Fibroblast of pulmonary artery (primary cell): ENCODE measurements at regions not wholly inside any gene's neighbourhood (a gene's known extent, or its start where the extent isn't known, plus 50 kb on each side); places are given as distances from the start of the nearest gene placed in this dataset.
"Not testable (repeated sequence)": the region's sequence is repeated elsewhere in the genome, so short reads cannot be mapped to it uniquely, and the experiment has no call there.

Experiments
- DNase-seq: peaks from one replicate; pipeline ENCODE4 v3.0.0-alpha.2; 2010; ENCODE audit warnings: low read depth
- H3K4me3 ChIP-seq: replicated peaks from 2 replicates; pipeline ENCODE4 v1.5.1; 2011; ENCODE audit warnings: low read depth, mild to moderate bottlenecking, control low read depth, low read length, moderate library complexity
- CTCF ChIP-seq: IDR thresholded peaks from 2 replicates; pipeline ENCODE4 v1.5.1; 2011; ENCODE audit warnings: mild to moderate bottlenecking, control low read depth, low read length, inconsistent platforms; ENCODE audit errors: missing control alignments

GRCh38 chr4:59536428-59536827, 1663.7 kb upstream of the ADGRL3 start:
- no peak for TF ChIP-seq CTCF
- DNase-seq = no peak
- no peak overlapping the region for H3K4me3 ChIP-seq

- no peak for TF ChIP-seq CTCF
- DNase-seq = no peak
Measured at GRCh38 chr4:59537246-59537886, 1662.8 kb upstream of the ADGRL3 start.

GRCh38 chr4:59539401-59539800, 1660.7 kb upstream of the ADGRL3 start:
- no peak for DNase-seq
- no peak for TF ChIP-seq CTCF
- no peak overlapping the region for H3K4me3 ChIP-seq

More at GRCh38 chr4:59537246-59537886, 1662.8 kb upstream of the ADGRL3 start:
- no peak overlapping the region for H3K4me3 ChIP-seq

GRCh38 chr4:59540311-59540710, 1659.8 kb upstream of the ADGRL3 start:
- TF ChIP-seq CTCF = no peak
- DNase-seq = no peak
- no peak overlapping the region for H3K4me3 ChIP-seq

- no peak for TF ChIP-seq CTCF
- no peak overlapping the region for H3K4me3 ChIP-seq
- DNase-seq = peak; percentile 15
Measured at GRCh38 chr4:59553063-59553720, 1646.9 kb upstream of the ADGRL3 start.

- peak; percentile 40 for DNase-seq
- no peak overlapping the region for H3K4me3 ChIP-seq
- no peak for TF ChIP-seq CTCF
Measured at GRCh38 chr4:59553721-59554091, 1646.4 kb upstream of the ADGRL3 start.

GRCh38 chr4:59556191-59556590, 1643.9 kb upstream of the ADGRL3 start:
- not testable (repeated sequence) for DNase-seq

GRCh38 chr4:59560141-59560648, 1639.9 kb upstream of the ADGRL3 start:
- not testable (repeated sequence) for H3K4me3 ChIP-seq, DNase-seq

More at GRCh38 chr4:59556191-59556590, 1643.9 kb upstream of the ADGRL3 start:
- not testable (repeated sequence) for H3K4me3 ChIP-seq
